Astrocyte (in vitro differentiated cells and primary cell): ENCODE measurements at regions not wholly inside any gene's neighbourhood (a gene's known extent, or its start where the extent isn't known, plus 50 kb on each side); places are given as distances from the start of the nearest gene placed in this dataset.

Experiments
- EZH2 ChIP-seq: IDR thresholded peaks from 2 replicates; pipeline ENCODE4 v1.6.1; 2012; ENCODE audit warnings: mild to moderate bottlenecking, low read length, inconsistent platforms; ENCODE audit not compliant: insufficient read depth
- TF ChIP-seq, protein P1 (sequence below): IDR thresholded peaks from 2 replicates; pipeline ENCODE4 v1.5.1; 2011; ENCODE audit warnings: low read depth, mild to moderate bottlenecking, inconsistent platforms, low read length, moderate library complexity; ENCODE audit not compliant: insufficient read depth

DNA sequence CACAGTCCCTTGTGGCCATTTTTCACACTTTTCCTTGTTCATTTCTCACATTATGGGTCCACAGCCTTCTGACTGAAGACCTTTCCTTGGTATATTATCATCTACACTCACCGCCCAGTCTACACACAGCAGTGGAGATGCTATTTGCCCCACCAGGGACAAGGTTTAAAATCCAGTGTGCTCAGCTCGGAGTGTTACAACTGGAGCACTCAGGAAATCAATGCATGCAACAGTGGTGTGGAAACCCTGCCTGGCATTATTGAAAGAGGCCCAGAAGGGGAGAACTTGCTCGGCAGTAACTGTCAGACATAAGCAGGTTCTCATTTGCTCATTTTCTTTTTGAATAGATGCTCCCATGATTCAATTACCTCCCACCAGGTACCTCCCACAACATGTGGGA, 340.9 kb downstream of the DHRSX start:
- TF ChIP-seq, protein P1, sequence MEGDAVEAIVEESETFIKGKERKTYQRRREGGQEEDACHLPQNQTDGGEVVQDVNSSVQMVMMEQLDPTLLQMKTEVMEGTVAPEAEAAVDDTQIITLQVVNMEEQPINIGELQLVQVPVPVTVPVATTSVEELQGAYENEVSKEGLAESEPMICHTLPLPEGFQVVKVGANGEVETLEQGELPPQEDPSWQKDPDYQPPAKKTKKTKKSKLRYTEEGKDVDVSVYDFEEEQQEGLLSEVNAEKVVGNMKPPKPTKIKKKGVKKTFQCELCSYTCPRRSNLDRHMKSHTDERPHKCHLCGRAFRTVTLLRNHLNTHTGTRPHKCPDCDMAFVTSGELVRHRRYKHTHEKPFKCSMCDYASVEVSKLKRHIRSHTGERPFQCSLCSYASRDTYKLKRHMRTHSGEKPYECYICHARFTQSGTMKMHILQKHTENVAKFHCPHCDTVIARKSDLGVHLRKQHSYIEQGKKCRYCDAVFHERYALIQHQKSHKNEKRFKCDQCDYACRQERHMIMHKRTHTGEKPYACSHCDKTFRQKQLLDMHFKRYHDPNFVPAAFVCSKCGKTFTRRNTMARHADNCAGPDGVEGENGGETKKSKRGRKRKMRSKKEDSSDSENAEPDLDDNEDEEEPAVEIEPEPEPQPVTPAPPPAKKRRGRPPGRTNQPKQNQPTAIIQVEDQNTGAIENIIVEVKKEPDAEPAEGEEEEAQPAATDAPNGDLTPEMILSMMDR, result no peak
- TF ChIP-seq EZH2, result no peak
